DND-41 (cell line): ENCODE measurements at regions not wholly inside any gene's neighbourhood (a gene's known extent, or its start where the extent isn't known, plus 50 kb on each side); places are given as distances from the start of the nearest gene placed in this dataset.

Experiments
- EZH2 ChIP-seq: IDR thresholded peaks from 3 replicates; pipeline ENCODE4 v1.6.1; 2012; ENCODE audit warnings: borderline replicate concordance, low read depth, mild to moderate bottlenecking, moderate library complexity, low read length, inconsistent platforms; ENCODE audit not compliant: severe bottlenecking
- TF ChIP-seq, protein P1 (sequence below): IDR thresholded peaks from 2 replicates; pipeline ENCODE4 v1.5.1; 2012; ENCODE audit warnings: borderline replicate concordance, low read length, moderate library complexity, mild to moderate bottlenecking; ENCODE audit not compliant: poor library complexity, severe bottlenecking; ENCODE audit errors: extremely low read depth

GRCh38 chr4:163948920-163949455 lies 454.5 kb downstream of the TMA16 start:
- TF ChIP-seq, protein P1, sequence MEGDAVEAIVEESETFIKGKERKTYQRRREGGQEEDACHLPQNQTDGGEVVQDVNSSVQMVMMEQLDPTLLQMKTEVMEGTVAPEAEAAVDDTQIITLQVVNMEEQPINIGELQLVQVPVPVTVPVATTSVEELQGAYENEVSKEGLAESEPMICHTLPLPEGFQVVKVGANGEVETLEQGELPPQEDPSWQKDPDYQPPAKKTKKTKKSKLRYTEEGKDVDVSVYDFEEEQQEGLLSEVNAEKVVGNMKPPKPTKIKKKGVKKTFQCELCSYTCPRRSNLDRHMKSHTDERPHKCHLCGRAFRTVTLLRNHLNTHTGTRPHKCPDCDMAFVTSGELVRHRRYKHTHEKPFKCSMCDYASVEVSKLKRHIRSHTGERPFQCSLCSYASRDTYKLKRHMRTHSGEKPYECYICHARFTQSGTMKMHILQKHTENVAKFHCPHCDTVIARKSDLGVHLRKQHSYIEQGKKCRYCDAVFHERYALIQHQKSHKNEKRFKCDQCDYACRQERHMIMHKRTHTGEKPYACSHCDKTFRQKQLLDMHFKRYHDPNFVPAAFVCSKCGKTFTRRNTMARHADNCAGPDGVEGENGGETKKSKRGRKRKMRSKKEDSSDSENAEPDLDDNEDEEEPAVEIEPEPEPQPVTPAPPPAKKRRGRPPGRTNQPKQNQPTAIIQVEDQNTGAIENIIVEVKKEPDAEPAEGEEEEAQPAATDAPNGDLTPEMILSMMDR: no peak
- no peak for TF ChIP-seq EZH2
